CD4-positive, alpha-beta T cell treated with Interleukin-4 for 1 hour (primary cell): ENCODE measurements at regions not wholly inside any gene's neighbourhood (a gene's known extent, or its start where the extent isn't known, plus 50 kb on each side); places are given as distances from the start of the nearest gene placed in this dataset.
"Not testable (repeated sequence)": the region's sequence is repeated elsewhere in the genome, so short reads cannot be mapped to it uniquely, and the experiment has no call there.

Source experiments
- DNase-seq, 2 donors: peaks; one replicate each; pipeline ENCODE4 v3.0.0-alpha.2; 2020 to 2022

DNA sequence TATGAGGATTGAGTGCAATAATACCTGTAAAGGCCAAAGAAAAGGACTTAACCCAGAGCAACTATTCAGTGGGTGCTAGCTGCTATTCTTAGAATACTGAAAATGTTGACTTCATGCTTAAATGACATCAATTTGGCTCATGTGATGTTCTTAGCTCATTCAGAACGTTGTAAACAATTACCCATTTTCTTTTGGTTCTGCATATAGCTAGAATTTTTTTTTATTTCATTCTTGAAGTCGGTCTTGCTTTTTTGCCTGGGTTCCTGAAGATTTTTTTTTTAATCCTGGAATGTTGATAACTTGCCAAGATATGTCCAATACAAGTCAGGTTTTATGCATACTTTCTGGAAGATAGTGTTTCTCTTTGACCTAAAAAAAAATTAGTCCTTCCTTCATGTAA, 772.0 kb downstream of the LTN1 start:
- no peak for DNase-seq

DNA sequence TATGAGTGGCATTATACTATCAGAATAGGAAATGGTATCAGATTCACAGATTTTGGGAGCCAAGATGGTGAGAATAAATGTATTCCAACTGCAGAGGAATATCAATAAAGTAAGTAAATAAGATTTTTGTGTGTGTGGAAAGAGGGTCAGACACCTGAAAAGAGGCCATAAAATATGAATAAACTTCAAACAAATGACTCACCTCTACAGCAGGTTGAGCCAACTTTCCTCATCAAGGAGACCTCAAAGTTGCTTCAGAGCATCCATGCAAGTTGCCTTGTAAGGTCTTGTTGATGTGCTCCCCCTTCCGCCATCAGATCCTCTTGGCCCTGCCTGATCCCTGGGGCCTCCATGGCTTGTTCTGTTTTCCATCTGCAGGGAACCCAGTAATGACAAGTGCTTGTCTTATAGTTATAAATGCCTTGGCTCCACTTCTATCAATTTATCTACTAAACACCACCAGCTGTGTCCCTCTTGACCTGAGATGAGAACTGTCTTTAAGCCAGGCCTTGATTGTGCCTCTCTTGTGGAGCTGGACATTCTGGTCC, 775.6 kb downstream of the LTN1 start:
- DNase-seq, result no peak

DNA sequence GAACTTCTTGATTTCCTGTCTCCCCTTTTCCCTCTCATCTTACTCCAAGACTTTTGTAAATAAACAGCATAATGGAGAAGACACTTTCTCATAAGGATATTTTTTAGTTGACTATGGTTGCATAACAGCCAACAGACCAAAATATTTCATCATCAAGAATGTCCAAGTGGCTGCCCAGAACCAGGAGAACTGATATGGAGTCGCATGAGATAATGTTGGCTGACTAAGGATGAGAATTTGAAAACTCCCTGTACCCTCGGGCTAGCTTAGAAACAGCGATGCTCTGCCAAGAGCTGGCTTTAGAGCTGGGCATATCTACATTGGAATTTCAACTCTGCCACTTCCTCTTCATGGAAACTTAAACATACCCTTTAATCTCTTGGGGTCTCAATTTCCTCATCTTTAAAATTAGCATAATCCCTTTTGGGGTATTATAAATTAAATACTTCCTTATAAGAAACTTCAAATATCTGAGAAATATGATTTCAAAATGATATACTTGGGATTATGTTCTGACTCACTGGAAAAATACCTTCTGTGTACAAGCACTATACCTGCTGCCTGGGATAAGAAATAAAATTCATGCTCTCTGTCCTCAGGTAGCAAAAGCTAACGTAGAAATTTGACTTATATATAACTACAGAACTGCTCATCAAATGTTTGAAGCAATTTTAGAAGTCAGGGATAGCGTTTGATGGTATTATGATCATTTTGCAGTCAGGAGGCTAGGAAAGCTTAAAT, 777.3 kb downstream of the LTN1 start:
- no peak for DNase-seq

DNA sequence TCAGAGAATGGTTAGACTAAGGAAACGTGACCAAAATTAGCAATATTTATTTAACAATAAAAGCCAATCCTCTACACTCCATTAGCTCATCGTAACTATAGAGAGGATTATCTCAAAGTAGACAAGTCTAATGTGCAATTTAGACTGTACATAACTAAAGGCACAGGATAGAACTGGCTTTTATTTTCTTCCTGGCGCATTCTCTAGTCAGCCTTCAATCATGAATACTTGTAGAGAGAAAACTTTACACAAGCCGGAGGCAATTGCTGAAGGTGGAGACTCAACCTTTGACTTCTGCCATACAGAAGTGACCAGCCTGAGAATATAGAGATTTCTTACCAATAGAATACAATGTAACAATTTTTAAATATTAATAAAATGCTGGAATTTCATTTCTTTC, 777.9 kb downstream of the LTN1 start:
- no peak for DNase-seq

DNA sequence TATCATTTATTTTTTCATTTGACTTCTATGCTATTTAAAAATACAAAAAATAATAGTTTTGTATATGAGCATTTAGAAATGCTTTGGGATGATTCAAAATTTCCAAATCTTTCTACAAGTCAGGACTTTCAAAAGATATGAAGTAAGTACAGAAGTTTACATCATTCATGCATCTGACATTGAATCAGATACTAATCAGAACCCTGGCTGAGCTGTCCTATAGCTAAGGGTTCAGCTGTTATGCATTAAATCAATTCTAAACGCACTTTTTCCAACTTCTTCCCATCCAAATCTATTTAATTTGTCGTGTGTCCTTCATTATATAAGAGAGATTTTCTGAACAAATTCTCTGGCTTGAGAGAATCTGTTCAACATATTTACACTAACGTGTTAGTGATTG, 779.4 kb downstream of the LTN1 start:
- DNase-seq, result no peak

DNA sequence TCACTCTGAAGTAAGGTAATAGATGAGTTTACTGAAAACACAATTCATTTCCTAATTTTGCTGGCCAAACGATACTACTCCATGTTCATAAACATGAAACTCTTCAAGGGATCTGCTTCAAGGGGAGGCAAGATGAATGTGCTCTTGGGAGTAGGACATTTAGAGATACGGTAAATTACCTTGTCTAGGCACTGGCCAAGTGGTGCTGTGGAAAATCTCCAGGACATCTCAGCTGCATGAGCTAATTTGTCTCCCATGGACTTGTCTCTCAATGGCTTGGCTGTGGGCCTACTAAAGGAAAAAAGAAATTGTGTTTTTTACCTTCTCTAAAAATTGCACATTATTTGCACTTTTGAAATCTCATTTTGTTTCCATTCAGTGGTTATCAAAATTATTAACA, 780.6 kb downstream of the LTN1 start:
- no peak for DNase-seq

DNA sequence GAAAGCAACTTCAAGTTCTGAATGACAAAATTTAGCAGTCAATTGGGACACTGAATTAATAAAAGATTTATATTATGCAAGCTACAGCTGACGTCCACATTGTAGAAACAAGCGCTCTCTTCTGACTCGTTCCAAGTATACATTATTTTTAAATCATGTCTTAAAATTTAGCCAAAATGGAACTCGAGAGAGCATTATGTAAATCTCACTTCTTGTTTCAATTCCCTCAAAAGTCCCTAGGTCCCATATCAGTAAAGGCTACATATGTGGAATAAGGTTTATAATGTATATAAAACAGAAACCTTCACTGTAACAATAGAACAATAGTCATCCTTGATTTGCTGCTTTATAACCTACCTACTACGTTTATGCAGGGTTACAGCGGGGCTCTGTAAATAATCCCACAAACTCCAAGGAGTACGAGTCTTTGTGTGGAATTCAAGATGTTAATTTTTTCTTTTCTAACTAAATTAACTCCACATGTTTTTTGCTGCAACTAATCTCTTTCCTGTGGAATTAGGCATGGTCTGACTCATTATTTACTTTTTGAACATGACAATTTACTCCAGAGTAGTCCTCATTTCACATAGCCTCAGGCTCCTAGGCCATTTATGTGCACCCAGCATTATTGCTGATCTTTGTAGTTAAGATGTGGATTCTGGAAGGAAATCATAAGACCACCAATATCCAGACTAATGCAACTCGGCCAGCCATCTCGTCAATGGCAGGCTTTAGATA, 785.1 kb downstream of the LTN1 start:
- no peak for DNase-seq

DNA sequence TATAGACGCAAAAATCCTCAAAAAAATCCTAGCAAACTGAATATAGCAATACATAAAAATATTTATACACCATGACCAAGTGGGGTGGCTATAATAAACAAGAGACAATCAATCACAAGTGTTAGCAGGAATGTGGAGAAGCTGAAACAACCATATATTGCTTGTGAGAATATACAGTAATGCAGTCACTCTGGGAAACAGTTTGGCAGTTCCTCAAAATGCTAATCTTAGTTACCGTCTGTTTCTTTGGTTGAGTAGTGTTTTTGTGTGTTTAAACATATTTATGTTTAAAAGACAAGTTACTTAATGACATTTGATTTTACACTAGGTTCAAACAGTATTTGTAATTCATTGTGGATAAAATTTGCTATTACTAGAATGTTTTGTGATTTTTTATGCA, 792.0 kb downstream of the LTN1 start:
- DNase-seq, result no peak

DNA sequence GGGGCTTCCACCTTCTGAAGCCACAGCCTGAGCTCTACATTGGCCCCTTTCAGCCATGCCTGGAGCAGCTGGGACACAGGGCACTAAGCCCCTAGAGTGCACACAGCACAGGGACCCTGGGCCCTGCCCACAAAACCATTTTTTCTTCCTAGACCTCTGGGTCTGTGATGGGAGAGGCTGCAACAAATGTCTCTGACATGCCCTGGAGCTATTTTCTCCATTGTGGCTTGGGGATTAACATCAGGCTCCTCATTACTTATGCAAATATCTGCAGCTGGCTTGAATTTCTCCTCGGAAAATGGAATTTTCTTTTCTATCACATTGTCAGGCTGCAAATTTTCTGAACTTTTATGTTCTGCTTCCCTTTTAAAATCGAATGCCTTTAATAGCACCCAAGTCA, 795.7 kb downstream of the LTN1 start:
- no peak for DNase-seq

DNA sequence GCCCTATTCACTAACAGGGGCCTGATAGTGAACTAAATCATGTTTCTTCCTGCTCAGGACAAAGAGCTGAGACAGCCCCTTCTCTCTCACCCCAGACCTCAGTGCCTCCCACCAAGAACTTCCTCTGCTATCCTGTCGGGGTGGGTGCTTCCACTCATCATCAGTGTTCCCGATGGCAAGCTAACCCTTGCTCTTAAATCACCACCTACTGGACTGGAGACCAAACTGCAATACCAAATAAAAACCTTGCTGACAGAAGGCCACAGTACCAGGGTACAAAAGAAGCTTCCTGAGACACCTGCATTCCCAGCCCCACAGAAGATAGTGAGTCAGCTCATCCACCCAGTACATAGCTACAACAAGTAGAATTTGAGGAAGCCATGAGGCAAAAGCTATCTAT, 799.5 kb downstream of the LTN1 start:
- DNase-seq, result no peak

DNA sequence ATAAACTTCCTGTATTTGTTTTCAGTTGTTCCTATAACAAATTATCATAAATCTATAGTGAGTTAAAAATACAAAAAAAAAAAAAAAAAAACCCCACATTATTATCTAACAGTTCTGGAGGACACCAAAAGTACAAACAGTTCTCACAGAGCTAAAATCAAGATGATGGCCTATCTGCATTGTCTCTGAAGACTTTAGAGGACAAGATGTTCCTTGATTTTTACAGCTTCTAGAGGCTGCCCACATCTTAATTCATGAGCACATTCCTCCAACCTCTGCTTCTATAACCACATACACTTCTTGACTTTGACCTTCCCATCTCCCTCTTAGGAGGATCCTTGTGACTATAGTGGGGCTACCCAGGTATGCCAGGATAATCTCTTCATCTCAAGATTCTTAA, 806.1 kb downstream of the LTN1 start:
- no peak for DNase-seq

DNA sequence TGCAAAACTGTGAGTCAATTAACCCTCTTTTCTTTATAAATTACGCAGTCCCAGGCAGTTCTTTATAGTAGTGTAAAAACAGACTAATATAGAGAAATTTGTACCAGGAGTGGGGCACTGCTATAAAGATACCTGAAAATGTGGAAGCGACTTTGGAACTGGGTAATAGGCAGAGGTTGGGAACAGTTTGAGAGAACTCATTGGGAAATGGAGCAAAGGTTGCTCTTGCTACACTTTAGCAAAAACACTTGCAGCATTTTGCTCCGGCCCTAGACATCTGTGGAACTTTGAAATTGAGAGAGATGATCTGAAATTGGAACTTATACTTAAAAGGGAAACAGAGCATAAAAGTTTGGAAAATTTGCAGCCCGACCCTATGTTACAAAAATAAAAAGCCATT, 810.9 kb downstream of the LTN1 start:
- DNase-seq, result no peak

DNA sequence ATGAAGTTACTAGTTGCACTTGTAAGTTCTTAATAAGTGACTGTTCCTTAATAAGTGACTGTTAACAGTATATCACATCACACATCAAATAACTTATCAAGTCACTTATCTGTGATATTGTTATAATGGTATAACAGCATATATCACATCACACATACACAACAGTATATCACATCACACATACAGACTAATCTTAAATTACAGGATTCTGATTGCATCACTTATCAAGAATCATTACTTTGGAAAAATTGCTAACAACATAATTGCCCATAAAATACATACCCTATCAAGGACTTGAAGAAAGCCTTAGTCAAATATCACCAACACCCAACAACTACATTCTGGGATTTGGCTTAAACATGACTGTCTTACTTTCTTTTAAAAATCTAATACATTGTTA, 813.5 kb downstream of the LTN1 start:
- DNase-seq, result no peak

DNA sequence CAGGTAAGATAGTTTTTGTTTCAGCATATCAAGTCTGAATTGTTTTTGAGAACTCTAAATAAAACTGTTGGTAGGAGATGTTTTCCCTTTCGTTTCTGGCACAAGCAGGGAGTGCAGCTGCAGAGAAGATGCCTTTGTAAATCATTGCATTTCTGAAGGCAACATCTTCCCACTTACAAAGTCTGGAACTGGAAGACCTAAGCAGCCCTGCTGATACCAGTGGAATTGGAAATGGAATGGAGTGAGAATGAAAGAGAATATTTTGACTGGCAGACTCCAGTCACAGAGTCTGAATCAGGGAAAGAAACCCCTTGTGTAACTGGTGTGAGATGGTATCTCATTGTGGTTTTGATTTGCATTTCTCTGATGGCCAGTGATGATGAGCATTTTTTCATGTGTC, 815.6 kb downstream of the LTN1 start:
- no peak for DNase-seq

DNA sequence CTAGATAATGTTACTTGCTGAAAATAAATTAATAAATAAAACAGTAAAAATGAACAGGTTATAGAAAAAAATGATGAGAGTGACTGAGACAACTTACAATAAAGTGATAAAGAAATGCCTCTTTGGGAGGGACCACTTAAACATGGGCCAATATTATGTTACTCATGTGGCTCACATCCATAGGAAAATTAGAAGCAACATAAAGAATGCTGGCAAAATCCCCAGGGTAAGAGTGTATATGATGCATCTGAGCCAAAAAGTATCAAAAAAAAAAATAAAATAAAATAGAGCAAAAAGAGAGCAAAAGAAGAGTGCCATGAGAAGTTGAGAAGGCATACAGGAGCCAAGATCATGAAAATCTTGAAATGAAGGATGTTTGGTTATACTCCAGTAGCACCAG, 818.0 kb downstream of the LTN1 start:
- DNase-seq, result no peak

DNA sequence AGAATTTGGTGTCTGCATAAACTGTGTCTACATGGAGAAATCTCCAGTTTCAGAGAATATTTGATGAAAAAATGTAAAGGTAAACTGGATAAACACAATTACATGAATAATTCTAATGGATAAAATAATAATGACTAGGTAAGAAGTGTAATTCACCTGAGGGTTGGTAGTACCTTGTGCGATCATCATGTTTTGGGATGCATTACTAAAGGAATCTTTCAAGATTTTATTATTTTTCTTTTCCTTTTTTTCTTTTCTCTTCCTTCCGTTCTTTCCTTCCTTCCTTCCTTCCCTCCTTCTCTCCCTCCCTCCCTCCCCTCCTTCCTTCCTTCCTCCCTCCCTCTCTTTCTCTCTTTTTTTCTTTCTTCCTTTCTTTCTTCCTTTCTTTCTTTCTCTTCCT, 818.7 kb downstream of the LTN1 start:
- no peak for DNase-seq

DNA sequence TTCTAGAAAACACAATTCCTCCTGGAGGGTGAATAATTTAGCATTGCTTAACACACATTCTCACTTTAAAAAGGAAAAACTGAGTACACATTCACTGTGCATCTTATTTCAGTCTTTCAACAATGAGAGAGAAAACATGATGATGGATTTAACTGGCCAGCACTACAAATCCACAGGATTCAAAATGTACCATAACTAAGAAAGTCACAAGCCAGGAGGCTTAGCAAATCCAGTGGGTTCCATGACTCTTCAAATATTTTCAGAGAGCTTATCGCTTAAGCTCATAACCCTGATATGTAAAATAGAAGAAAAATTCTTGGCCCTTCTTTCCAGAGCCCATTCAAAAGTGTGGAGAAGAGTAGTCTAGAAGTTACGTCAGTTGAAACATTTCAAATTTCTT, 820.3 kb downstream of the LTN1 start:
- no peak for DNase-seq

DNA sequence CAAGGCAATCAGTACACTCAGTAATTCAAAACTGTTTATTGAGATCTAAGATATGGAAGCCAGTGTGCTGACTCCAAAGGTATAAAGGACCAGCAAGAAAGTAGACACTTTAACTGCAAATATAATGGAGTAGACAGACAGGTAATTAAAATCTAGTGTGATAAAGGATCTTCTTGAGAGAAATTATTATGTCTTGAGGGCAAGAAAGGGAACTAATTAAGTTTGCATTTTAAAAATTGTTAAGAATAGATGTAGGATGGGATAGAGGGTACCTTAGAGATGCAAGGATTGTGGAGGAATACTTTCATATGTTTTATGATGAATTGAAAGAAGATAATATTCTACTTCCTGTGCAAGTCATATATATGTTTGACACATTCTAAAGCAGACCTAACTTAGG, 825.3 kb downstream of the LTN1 start:
- no peak for DNase-seq

DNA sequence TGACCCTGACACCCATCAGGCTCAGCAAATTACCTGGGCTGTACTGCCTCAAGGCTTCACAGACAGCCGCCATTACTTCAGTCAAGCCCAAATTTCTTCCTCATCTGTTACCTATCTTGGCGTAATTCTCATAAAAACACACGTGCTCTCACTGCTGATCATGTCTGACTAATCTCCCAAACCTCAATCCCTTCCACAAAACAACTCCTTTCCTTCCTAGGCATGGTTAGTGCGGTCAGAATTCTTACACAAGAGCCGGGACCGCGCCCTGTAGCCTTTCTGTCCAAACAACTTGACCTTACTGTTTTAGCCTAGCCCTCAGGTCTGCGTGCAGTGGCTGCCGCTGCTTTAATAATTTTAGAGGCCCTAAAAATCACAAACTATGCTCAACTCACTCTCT, 828.2 kb downstream of the LTN1 start:
- DNase-seq, result not testable (repeated sequence)

DNA sequence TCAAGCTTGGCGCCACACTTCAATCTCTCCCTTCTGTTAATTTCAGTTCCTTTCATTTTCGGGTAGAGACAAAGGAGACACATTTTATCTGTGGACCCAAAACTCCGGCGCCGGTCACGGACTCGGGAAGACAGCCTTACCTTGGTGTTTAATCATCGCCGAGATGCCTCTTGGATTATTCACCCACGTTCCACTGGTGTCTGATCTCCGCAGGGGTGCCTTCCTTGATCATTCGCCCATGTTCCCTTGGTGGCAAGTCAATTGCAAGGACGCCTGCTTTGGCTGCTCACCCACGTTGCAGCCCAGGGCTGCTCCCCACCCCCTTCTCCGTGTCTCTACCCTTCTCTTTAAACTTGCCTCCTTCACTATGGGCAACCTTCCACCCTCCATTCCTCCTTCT, 830.6 kb downstream of the LTN1 start:
- DNase-seq, result not testable (repeated sequence)

DNA sequence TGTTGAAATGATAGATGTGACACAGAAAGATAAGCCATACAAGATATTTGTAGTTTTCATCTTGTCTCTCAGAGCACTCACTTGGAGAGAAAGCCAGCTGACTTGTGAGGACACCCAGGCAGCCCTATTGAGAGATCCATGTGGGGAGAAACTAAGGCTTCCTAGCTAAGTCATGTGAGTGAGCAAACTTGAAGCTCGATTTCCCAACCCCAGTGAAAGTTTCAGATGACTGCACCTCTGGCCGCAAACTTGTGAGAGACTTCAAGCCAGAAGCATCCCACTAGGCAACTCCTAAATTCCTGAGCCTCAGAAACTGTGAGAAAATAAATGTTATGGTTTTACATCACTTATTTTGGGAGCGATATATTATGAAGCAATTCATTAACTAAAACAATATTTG, 832.3 kb downstream of the LTN1 start:
- DNase-seq, result no peak

DNA sequence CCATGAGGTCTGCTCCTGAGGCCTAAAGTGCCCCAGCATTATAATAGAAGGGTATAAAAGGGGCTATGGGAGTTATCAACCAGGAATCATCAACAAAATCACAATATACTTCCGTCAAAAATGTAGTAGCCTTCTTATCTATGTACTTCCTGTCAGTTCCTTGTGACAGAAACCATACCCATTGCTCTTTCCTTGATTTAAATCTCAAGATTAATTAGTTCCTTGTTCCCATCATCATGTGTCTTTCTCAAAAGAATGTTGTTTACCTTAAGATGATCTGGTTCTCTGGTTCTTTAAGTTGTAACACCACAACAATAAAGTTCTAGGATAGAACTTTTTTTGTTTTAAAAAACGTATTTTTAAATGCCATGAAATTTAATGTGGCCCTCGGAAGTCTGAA, 833.3 kb downstream of the LTN1 start:
- no peak for DNase-seq

DNA sequence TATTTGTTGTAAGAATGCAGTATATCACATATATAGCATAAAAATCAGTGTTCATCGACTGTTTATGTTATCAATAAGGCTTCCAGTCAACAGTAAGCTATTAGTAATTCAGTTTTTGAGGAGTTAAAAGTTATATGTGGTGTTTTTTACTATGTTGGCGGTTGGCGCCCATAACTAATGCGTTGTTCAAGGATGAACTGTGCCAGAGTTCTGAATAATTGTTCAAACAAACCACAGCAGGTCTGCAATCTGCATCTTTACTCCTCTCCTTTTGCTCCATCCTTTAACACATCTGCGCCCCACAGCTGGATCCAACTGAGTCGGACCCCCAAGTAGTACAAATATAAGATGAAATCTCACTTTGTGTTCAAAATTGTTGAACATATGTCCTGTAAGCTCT, 836.1 kb downstream of the LTN1 start:
- no peak for DNase-seq

DNA sequence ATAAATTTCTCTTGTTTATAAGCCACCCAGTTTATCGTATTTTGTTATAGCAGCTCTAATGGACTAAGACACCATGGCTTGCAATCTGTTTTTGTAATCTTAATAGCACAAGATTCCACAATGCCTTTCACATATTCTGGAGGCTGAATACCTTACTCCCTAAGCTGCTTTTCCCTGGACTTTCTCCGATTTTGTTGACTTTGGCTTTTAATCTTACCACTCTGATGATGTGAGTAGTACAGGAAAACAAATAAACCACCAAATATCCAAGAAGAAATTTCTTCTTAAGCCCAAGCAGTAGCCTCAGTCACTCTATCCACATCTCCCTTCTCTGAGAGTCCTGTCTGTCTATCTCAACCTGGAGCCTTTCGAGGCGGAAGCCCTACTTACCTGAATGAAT, 838.6 kb downstream of the LTN1 start:
- DNase-seq, result no peak

DNA sequence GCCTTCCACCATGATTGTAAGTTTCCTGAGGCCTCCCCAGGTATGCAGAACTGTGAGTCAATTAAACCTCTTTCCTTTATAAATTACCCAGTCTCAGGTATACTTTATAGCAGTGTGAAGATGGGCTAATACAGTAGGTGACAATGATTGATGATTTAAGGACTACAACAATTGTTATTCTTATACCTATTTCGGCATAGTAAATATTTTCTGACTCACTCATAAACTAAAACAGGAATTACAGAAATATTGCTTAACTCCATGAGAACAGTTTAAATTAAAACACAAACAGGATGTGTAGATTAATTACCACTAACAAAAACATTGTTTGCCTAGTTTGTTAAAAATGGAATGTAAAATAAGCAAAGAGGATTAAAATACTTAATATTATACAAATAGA, 839.9 kb downstream of the LTN1 start:
- no peak for DNase-seq
